AG09309 (cell line): ENCODE measurements at regions not wholly inside any gene's neighbourhood (a gene's known extent, or its start where the extent isn't known, plus 50 kb on each side); places are given as distances from the start of the nearest gene placed in this dataset.
"Not testable (repeated sequence)": the region's sequence is repeated elsewhere in the genome, so short reads cannot be mapped to it uniquely, and the experiment has no call there.

Experiments used
- DNase-seq: peaks from one replicate; pipeline ENCODE4 v3.0.0-alpha.2; 2010; ENCODE audit warnings: low read depth
- H3K4me3 ChIP-seq: 2 replicates; pipeline ENCODE4 v1.5.1; 2011; ENCODE audit warnings: mild to moderate bottlenecking, low read depth, low read length, moderate library complexity; ENCODE audit not compliant: control insufficient read depth
- CTCF ChIP-seq: IDR thresholded peaks from 2 replicates; pipeline ENCODE4 v1.5.1; 2011; ENCODE audit warnings: mild to moderate bottlenecking, low read depth, low read length, inconsistent platforms; ENCODE audit not compliant: insufficient read depth, control insufficient read depth; ENCODE audit errors: missing control alignments

GRCh38 chr20:1748777-1749176 is 91.2 kb upstream of the SIRPG start:
- no peak for DNase-seq
- H3K4me3 ChIP-seq: no peak overlapping the region
- no peak for TF ChIP-seq CTCF

GRCh38 chr20:1747953-1748577 is 90.5 kb upstream of the SIRPG start:
- no peak for DNase-seq
- TF ChIP-seq CTCF: no peak
- H3K4me3 ChIP-seq: no peak overlapping the region

DNA sequence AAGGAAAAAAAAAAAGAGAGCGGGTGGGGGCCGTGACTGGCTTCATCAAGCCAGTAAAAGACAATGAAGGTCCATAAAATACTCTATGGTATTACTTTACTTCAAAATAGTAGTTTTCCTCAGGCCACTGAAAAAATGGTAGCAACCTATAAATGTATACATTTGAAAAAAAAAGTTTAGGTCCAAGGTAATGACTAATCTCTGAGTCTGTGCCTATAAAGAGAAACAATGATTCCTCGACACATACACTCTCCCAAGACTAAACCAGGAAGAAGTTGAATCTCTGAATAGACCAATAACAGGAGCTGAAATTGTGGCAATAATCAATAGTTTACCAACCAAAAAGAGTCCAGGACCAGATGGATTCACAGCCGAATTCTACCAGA is 84.5 kb upstream of the SIRPG start:
- DNase-seq, H3K4me3 ChIP-seq: not testable (repeated sequence)

- no peak for TF ChIP-seq CTCF
- no peak overlapping the region for H3K4me3 ChIP-seq
- DNase-seq: no peak
Observed at GRCh38 chr20:1741309-1742048, 83.9 kb upstream of the SIRPG start.

DNA sequence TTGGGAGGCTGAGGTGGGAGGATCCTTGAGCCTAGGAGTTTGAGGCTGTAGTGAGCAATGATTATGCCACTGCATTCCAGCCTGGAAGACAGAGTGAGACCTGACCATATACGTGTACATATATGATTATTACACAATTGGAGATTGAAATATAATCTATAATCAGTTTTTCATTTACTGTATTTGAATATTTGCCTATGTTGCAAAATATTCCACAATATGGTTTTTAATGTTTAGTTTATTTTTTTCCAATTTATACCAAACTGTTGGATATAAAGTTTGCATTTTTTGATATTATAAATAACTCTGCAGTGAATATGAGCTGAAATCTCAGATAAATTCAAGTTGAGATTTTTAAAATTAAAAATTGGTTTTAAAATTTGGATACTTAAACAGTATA is 79.6 kb upstream of the SIRPG start:
- H3K4me3 ChIP-seq: no peak overlapping the region
- no peak for DNase-seq
- TF ChIP-seq CTCF: no peak

DNA sequence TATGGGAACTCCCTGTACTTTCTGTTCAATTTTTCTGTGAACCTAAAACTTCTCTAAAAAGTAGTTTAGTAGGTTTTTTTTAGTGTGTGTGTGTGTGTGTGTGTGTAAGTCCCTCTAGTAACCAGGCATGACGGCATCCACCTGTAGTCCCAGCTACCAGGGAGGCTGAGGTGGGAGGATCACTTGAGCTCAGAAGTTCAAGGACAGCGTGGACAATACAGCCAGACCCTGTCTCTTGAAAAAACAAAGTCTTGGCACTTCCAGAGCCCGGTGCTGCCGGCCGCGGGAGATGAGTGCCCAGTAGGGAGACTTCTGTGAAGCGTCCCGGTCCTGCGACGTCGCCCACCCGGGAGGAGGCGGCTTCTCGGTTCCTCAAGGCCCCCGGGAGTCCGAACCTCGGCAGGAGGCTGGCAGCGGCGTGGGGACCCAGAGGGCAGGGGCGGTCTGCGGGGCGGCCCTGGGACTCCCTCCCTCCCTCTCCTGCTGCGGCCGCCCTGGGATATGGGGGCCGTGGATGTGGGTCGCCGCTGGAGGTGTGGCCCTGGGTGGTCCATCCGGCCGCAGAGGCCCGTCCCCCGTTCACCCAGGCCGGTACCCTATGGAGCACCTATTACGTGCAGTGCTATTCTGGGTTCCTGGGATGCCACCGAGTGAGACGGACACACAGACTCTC is 78.0 kb upstream of the SIRPG start:
- no peak for DNase-seq
- no peak overlapping the region for H3K4me3 ChIP-seq
- TF ChIP-seq CTCF: no peak

DNA sequence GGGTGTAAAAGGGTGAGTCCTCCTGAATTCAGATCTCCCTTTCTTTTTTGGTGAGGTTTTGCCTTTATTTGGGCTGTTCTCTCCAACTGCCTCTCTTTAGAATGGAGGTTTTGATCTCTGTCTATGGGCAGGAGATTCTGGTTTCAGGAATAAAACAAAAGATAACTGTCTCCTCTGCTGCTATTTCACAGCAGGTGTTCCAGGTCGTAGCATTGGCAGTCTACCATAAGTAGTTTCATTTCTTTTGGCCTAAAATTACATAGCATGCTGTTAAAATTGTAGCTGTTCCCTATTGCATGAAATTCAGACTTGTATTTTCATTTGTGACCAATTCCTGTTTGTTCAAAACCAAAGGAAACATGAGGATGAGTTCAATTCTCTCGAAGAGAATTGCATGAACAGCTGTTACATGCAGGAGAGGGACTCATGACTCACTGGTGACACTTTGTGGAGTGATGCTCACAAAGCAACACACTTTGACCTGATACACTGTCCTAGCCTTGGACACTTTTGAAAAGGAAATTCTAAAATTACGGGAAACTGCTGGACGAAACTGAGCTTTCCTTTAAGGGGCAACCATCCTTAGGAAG is 76.8 kb upstream of the SIRPG start:
- TF ChIP-seq CTCF: peak; percentile 31
- DNase-seq: no peak
- no peak overlapping the region for H3K4me3 ChIP-seq

DNA sequence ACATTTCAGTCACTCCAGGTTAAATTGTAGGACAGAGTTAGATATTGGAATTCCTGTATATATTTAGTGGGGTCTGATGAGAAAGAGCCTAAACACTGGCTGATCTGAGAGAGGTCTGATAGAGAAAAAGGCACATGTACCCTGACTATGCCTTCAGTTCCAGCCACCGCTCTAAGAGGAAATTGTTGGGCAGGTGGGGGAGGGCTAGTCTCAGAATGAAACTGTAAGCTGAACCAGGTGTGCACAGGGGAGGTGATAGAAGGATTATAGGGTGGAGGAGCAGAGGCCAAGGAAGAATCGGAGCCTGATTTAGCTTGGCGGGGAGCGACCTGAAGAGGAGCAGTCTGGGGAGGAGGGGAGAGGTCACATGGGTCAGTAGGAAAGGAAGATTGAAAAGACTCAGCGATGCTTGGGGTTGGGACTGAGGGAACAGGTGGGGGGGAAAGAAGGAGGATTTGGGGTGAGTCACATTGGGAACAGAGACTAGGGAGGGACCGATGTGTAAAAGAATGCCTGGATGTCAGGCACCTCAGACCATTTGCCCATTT is 74.3 kb upstream of the SIRPG start:
- H3K4me3 ChIP-seq, DNase-seq: not testable (repeated sequence)

GRCh38 chr20:1730981-1731711 is 73.6 kb upstream of the SIRPG start:
- not testable (repeated sequence) for H3K4me3 ChIP-seq

More at GRCh38 chr20:1730981-1731711, 73.6 kb upstream of the SIRPG start:
- DNase-seq: not testable (repeated sequence)
